Right renal pelvis (tissue), 4 donors: ENCODE measurements at regions not wholly inside any gene's neighbourhood (a gene's known extent, or its start where the extent isn't known, plus 50 kb on each side); places are given as distances from the start of the nearest gene placed in this dataset.
"Not testable (repeated sequence)": the region's sequence is repeated elsewhere in the genome, so short reads cannot be mapped to it uniquely, and the experiment has no call there.

Experiments
- DNase-seq, 4 donors: peaks; one replicate each; pipeline ENCODE4 v3.0.0-alpha.2; 2013; ENCODE audit warnings: low read depth in 4 of 4, low spot score in 3 of 4, missing footprints in 1 of 4

DNA sequence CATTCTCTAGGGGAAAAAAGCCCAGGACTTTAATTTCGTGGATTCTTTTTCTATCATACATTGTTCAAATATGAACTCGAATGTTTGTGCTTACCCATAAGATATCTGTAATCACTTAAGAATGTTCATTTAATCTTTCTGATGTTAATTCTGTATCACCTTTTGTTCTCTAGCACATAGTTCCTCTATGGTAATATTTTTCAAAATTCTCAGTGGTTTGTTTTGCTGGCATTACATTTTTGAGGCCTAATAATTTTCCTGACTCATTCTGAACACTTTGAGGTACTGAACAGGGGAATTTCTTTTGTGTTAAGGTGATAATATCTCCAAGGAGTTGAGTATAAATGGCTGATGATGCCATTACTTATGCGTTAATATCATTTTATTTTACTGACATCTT, 490.7 kb upstream of the PITX2 start:
- DNase-seq, result no peak

DNA sequence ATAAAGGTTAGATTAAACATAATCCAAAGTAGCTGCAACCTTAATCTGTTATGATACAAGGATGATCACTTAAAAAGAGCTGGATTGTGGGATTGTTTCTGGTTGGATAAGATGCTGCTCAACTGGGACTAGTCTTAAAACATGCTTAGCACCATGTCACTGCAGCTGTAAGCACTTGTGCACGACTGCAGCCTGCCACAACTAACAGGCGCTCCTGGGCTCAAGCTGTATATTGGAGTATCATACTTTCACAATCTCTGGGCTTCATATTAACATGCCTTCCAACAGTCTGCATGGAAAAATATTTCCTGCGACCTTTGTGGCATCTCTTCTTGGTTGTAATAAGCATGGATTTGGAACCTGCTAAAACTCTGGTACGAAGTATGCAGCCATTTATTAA, 493.0 kb upstream of the PITX2 start:
- no peak for DNase-seq

DNA sequence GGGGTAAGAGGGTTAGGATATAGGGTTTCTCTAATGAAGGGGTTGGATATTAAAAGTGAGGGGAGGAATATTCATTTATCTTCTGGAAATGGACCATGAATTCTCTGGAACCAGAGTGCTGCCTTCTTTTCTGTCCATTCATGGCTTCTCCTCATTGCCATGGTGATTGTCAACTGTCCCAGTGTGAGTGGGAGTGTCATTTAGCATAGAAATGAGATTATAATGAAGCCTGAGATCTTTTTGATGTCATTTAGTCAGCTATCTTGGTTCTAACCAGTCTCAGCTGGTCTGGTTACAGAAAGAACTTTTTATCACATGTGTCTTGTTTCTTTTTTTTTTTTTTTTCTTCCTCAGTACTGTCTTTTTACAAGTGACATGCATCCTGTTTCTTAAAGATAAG, 497.3 kb upstream of the PITX2 start:
- no peak for DNase-seq

DNA sequence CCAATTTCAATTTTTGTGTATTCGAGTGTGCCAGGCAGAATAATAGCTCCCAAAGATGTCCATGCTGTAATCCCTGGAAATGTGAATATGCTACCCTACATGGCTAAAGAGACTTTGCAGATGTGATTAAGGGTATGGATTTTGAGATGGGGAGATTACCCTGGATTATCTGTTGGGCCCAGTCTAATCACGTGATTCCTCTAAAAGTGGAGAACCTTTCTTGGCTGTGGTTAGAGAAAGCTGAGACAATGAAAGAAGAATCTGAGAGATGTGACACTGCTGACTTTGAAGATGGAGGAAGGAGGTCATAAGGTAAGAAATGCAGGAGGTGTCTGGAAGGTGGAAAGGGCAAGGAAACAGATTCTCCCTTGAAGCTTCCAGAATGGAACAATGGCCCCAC, 503.5 kb upstream of the PITX2 start:
- DNase-seq, result no peak

DNA sequence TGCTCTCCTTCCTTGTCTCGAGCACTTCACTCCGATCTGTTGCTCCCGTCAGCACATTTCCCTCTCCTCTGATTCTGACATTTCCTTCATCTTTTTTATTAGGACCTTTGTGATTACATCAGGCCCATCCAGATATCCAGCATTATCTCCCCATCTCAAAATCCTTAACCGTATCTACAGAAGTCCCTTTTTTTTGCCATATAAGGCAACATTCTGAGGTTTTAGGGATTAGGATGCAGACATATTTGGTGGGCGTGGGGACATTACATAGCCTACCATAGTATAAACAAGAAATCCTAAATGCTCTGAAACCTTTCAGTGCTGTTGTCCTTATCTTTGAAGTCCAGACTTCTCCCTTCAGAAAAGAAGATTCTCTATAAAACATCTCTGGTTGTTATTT, 505.0 kb upstream of the PITX2 start:
- DNase-seq, result no peak

DNA sequence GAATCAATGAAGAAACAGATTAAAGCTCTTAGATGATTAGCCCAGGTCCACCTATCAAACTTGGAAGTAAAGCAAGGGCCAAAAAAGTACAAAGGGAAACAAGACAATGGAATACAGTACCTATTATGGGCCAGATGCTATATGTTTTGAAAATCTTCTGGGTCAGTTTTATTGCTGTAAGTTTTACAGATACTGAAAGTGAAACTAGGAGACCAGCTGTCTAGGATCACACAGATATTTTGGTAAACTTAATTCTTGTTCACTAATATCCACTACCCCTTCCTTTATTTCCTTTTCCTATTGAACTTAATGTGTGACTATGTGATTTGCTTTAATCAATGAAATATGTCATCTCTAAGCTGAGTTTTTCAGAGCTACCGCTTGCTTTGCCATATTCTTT, 505.4 kb upstream of the PITX2 start:
- no peak for DNase-seq

DNA sequence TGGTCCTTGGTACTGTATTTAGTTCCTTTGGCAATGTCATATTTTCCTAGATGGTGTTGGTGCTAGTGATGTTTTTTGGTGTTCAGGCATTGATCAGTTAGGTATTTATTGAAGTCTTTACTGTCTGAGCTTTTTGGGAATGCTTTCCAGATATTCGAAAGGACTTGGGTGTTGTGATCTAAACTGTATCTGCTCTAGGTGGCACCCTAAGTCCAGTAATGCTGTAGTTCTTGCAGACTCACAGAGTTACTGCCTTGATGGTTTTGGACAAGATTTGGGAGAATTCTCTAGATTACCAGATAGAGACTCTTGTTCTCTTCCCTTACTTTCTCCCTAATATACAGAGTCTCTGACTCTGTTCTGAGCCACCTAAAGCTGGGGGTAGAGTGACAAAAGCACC, 513.6 kb upstream of the PITX2 start:
- no peak for DNase-seq

DNA sequence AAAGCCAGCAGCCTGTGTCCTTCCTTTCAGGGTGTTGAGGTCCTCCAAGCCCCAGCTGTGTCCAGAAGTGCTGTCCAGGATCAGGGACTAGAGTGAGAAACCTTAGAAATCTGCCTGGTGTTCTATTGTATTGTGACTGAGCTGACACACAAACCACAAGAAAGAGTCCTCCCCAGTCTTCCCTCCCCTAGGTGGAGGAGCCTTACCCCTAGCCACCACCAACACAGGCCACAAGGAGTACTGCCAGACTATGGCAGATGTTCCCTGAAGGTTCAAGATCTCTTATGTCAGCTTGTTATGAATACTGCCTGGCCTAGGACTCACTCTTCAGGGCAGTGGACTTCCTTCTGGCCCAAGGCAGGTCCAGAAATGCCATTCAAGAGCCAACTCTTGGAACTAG, 514.1 kb upstream of the PITX2 start:
- no peak for DNase-seq

DNA sequence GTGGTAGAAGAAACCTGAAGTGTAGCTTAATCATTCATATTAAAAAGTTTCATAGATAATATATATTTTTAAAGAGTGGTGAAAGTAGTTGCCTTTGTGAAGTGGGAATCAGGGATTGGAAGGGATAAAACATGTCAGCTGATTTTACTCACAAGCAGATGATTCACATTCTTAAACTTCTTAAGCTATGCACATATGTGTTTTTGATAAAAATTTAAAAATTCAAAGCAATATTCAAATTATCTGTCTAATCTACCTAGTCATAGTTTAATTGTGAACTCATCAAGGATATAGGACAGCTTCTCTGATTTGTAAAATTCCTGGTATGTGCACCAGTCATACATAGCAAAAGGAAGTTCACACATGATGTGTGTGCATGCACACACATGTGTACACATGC, 520.6 kb upstream of the PITX2 start:
- DNase-seq, result no peak

DNA sequence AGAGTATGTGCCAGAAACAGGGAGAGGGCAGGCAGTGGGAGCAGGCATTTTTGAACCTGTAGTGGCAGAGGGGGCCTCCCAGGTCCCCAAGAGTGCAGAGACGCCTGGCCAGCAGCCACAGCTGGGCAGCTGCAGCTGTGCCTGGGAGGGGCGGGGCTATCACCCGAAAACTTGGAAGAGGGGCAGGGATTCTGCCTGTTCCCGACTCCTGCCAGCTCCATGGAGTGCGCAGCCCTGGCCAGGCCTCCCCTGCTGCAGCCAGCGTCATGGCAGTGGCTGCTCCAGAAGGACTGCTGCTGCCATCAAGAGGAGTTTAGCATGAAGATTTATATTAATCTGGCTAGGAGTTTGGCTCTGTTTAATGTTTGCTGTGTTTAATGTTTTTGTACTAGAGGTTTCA, 532.1 kb upstream of the PITX2 start:
- DNase-seq, result no peak

DNA sequence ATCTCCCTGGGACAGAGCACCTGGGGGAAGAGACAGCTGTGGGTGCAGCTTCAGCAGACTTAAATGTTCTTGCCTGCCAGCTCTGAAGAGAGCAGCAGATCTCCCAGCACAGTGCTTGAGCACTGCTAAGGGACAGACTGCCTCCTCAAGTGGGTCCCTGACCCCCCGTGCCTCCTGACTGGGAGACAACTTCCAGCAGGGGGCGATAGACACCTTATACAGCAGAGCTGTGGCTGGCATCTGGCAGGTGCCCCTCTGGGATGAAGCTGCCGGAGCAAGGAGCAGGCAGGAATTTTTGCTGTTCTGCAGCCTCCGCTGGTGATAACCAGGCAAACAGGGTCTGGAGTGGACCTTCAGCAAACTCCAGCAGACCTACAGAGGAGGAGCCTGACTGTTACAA, 541.7 kb upstream of the PITX2 start:
- not testable (repeated sequence) for DNase-seq

DNA sequence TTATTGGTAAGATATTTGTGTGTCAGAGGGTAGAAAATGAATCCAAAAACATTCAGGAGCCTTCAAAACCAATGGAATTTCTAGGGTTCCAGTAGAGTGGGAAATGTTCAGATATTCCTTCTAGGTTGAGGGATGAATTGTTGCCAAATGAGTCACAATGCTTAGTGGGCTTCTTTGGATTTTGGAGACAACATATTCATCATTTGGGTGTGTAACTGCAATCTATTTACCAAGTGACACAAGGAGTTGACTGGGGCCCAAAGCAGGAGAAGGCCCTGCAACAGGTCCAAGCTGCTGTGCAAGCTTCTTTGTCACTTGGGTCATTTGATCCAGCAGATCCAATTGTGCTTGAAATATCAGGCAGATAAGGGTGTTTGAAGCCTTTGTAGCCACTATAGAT, 551.5 kb upstream of the PITX2 start:
- DNase-seq, result no peak

DNA sequence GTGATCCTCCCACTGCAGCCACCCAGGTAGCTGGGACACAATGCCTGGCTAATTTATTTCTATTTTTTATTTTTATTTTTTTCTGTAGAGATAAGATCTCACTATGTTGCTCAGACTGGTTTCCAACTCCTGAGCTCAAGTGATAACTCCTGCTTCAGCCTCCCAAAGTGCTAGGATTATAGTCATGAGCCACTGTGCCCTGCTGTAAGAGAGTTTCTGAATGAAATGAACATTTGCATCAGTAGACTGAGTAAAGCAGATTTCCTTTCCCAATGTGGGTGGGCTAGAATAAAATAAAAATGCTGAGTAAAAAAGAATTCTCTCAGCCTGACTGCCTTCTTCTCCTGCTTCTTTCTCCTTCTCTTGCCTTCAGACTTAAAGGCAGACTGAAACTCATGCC, 555.4 kb upstream of the PITX2 start:
- no peak for DNase-seq

DNA sequence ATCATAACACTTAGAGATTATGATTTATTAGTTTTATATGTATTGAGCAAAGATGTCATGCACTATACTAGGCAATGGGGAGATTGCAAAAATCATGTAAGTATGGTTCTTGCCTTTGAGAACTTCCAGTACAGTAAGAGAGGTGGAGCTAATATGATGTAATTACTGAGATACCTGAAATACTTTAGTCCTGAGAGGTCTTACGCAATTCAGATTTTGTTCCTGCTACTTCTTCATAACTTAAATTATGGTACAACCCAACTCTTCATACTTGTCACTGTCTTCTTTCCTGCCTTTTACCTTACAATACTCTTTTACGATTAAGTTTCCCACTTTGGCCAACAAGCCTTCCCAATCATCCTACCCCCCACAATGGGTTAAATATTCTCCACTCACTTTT, 564.2 kb upstream of the PITX2 start:
- no peak for DNase-seq

DNA sequence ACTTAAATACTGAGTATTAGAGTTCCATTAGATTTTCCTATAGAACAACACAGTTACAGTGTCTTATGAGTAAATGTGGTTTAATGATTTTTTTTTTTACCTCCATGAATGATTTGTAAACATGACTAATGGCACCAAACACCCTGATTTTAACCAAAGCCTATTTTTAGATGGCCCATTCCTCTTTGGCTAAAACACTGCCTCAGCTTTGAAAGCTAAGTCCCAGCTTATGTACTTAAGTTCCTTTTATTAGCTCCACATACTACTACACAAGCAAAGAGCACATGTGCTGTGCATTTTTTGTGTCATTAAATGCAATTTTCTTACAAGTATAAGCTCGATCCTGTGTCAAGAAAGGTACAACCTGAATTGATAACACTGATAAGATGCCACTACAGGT, 575.6 kb upstream of the PITX2 start:
- DNase-seq, result no peak

DNA sequence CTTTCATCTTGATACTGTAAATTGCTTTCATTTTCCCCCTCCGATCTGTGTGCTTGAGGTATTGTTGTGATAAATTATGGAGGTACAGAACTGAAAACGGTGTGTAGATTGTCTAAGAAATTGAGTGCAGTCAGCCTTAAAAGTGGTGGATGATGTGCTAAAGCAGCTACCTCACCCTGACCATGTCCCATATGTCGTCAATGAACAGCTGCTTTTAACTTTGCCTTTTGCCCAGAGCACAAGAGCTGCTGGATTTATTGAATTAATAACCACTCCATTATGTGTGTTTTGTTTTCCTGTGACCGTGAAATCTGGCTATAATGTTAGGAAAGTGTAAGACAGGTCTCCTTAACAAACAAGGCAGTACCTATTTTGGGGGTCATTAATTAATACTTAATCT, 581.9 kb upstream of the PITX2 start:
- no peak for DNase-seq

DNA sequence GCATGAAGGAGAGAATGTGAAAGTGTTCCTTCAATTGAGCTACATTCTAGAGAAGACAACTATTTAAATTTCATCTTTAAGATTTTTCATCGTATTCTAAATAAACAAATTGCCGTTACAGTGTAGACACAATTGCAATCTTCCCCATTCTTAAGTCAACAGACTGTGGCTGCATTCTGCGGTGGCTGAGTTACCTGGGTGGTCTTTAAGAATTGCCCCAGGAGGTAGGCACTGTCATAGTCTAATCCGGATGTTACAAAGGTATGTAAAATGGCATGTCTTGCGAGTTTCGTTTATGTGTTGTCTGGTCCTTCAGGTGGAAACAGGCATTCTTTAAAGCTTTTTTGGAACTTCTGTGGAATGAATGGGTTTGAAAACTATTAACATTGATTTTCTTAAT, 586.1 kb upstream of the PITX2 start:
- DNase-seq, result no peak

DNA sequence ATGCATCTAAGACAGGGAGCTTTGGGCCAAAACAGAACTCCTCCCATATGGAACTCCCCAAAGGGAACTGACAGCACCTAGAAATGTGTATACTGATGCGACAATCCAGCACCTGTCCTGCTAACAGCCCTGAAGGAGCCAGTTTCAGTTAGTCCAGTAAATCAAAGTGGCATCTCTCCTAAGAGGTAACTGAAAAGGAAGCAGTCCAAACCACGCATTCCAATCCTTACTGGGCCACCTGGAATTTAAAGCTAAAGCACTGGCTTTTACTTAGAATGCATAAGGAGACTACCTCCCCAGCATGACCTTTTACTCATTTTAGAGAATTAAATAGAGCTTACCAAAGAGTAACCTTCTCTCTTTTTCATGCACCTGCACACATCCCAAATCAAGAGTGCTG, 586.8 kb upstream of the PITX2 start:
- no peak for DNase-seq

DNA sequence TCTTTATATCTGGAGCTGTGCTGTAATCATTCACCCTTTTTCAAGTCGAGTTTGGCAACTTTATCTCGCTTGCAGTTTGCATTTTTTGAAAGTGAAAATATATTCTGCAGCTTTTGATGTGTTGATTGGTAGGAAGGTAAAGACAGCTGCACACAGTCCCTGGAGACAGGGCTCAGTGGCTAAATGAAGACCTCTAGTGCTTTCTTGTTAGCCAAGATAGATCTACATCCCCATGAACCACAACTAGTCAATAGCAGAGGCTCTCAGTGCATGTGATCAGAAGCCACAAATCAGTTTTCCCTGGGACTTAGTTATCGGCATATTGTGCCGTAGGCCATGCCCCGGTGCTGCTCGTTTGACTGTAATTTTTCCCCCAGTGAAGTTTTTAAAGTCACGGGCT, 587.7 kb upstream of the PITX2 start:
- no peak for DNase-seq

DNA sequence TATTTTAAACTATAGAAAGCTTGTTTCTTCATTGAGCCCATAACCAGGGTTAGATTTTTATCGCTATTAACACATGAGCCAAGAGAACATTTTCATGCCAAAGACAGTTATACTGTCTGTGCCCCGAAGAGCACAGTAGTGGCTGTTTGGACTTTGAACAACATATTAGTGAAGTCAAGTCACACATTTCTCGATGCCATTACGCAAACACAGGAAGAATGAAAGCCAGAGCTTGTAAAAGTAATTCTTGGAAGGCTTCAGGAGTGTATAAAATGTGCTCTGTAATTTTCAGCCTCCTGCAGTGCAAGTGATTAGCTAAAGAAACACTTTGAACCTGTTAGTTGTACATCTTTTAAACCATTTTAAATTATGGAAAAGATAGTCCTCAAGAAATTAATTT, 590.7 kb upstream of the PITX2 start:
- no peak for DNase-seq

DNA sequence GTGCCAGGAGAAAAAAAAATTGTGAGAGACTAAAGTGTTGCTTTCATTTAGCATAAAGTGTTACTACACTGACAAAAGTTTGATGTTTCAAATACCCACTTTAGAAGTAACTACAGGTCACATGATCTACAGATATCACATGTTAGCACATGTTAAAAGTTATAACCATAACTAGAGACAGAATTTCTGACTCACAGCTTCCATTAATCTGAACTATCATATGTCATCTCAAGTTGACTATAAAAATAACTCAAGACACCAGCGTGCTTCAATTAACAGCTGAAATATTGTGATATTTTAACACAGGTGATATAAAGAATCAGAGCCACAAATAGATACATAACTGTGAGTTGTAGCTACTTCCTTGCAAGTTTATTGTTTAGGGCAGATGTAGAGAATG, 591.5 kb upstream of the PITX2 start:
- no peak for DNase-seq

DNA sequence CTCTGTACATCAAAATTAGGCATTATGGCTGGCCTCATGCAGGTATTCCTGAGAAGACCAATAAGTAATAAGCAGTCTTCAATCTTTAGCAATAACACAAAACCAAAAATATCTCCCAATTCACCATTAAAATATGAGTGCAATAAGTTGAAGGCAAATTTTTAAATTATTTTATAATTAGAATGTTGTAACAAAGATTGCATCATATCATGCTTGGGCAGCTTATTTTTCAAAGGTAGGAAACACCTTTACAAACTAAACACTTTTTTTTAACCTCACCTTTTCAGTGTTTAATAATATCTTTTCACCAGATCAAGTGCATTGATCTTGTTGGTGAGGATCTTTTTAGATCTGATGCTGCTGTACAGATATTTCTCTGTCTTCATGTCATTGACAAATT, 592.9 kb upstream of the PITX2 start:
- DNase-seq, result no peak

DNA sequence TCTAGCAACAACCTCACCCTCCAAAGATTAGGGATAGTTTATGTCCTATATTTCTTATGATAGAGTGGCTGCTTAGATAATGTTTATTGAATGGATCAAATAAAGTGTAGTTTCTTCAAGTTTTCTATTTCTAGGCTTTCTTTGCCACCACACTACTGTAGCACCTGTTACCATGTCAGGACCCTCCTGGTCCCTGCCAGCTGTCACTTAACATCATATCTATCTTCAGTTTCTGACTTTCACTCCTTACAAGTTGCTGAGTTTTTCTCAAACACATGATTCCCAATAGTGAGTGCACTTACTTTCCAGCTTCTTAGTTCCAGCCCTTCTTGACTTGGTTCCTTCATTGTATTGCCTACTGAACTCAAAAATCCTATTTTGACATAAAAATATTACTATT, 593.9 kb upstream of the PITX2 start:
- no peak for DNase-seq

DNA sequence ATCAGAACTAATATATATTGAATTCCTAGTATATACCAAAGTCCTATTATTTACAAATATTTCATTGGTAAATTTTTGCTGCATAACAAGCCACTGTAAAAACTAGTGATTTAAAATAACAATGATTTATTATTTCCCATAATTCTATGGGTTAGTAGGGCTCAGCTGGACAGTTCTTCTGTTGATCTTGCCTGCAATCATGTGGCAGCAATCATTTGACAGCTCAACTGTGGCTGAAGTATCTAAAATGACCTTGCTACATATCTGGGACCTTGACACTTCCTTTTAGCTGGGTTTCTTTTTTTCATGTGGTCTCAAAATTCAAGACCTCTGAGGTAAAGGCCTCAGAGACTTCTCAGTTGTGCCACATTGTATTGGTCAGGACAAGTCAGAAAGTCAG, 598.5 kb upstream of the PITX2 start:
- DNase-seq, result no peak
